GM18867 (cell line): ENCODE measurements at regions not wholly inside any gene's neighbourhood (a gene's known extent, or its start where the extent isn't known, plus 50 kb on each side); places are given as distances from the start of the nearest gene placed in this dataset.
"Not testable (repeated sequence)": the region's sequence is repeated elsewhere in the genome, so short reads cannot be mapped to it uniquely, and the experiment has no call there.

Source experiments
- ATAC-seq: cut with Tn5 transposase; IDR thresholded peaks from one replicate; pipeline ENCODE4 v1.9.1; 2021; ENCODE audit warnings: mild to moderate bottlenecking, moderate library complexity; ENCODE audit not compliant: unreplicated experiment

GRCh38 chr22:22122348-22123117, 122.1 kb upstream of the VPREB1 start:
- no peak for ATAC-seq

DNA sequence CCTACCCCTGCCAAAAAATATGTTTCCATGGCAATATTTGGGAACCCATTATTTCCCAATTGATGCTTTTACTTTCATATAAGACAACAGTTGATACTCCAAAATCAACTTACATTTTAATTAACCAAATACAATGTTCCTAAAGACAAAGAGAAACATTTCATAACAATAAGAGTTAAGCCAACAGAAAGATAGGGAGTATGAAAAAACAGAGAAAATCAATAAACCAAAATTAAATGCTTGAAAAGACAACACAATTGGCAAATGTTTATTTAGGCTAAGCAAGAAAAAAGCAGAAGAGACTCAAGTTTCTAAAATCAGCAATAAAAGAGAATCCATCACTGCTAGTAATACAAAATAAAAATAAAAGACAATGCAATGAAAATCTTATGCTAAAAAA, 123.1 kb upstream of the VPREB1 start:
- no peak for ATAC-seq

DNA sequence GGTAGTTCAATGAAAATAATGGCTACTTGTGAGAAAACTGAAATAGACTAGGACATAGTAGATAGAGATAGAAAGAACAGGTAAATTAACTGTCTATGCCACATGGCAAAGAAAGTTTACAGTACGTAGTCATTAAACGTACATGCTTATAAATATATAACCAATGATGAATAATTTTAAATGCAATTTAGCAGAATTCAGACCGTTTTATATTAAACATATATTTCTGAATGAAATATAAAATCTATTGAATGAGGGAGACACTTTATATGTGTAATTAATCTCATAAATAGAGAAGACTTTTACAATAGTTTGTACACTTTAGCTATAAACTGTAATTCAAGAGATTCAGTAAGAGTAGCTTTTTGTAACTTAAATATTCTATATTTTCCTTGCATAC, 124.4 kb upstream of the VPREB1 start:
- no peak for ATAC-seq

GRCh38 chr22:22118987-22119386, 125.6 kb upstream of the VPREB1 start:
- ATAC-seq, result no peak

GRCh38 chr22:22117864-22118544, 126.6 kb upstream of the VPREB1 start:
- not testable (repeated sequence) for ATAC-seq

DNA sequence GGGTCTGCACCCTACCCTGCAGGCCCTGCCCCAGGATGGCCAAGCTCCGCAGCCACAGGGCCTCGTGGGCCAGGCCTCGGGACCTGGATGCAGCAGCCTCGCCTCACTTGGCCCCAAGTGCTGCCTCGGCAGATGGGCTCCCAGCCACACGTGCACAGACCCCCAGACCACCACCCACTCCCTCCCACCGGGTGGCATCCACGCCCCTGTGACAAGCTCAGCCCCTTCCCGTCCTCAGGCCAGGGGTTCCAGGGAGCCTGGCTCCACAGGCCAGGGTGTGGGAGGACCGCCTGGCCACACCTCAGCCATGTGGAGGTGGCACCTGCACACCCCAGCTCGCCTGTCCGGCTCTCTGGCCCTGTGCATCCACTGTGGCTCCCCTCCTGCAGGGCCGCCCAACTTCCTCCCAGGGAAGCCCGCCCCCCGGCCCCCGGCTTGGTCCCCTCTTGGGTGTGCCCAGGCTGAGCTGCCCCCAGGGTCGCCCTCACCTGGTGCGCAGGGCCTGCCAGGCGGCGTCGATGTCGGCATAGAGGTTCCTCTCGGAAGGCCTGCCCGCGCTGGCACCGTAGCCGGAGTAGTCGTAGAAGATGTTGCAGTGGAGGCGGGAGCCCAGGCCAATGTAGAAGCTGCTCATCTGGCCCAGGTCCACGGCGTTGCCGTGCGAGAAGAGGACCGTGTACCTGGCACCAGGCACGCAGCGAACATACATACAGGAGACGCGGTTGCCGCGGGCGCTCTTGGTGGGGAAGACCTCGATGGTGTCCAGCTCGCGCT, 127.4 kb upstream of the VPREB1 start:
- not testable (repeated sequence) for ATAC-seq

DNA sequence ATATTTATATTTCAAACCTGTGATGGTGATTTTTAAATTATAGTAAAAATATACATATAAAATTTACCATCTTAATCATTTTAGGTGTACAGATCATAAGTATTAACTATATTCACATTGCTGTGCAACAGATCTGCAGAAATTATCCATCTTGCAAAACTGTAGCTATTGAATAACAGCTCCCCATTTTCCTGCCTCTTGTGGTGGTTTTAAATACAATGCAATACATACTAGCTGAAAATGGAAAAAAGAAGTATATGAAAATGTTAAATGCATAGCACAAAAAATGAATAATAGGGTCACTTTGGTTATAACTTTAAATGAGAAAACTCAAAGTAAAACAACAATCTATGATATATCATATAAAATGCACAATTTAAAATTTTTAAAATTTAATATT, 130.9 kb upstream of the VPREB1 start:
- no peak for ATAC-seq

DNA sequence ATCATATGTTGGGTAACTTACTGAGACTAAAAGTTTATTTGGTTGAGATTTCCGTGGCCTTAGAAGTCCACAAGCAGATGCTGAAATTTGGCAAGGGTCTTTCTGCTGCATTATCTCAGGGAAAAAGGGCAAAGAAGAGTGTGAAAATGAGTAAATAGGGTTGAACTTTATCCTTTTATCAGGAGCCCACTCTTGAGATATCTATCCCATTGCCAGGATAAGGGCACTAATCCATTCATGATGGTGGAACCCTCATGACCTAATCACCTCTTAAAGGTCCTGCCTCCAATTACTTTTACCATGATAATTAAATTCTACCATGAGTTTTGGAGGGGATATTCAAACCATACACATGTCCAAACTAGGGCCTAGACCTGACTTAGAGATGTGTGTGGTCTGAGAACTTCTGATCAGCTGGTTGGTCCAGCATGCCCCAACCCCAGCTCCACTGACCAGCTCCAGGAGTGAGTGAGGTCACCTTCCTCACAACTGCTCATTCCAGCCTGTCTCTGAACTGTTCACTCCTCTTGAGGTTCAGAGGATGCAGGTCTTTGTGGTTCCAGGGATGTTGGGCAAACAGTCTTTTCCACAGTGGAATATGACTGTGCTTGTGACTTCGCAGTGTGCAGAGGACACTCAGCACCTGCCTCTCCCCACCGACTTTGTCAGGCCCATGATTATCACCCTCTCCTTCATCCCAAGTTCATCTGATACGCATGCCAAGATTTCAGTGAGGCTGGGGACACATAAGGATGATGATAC, 130.1 kb upstream of the TOP3B start:
- ATAC-seq, result no peak

- ATAC-seq, result no peak
Observed at GRCh38 chr22:22111983-22112382, 129.4 kb upstream of the TOP3B start.

DNA sequence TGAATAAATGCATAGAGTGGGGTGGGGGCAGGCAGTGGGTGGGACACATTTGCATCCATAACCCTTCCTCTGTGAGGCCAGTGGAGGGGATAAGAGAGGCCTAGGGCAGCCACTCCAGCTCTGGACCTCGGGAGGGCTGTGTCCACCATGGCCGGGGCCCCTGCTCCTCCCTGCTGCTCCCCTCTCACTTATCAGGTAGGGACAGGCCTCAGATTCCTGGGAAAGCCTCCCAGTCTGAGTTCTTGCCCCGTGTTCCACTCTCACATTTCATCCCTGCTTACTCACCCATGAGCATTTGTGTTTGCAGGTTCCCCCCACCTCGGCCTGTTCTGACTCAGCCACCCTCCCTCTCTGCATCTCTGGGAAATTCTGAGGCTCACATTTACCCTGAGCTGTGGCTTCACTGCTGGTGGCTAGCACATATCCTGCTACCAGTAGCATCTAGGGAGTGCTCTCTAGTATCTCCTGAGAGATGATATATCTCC, 128.7 kb upstream of the TOP3B start:
- peak; percentile 61 for ATAC-seq

GRCh38 chr22:22110548-22111266, 128.1 kb upstream of the TOP3B start:
- peak; percentile 94 for ATAC-seq

- no peak for ATAC-seq
Observed at GRCh38 chr22:22109693-22110466, 127.3 kb upstream of the TOP3B start.

DNA sequence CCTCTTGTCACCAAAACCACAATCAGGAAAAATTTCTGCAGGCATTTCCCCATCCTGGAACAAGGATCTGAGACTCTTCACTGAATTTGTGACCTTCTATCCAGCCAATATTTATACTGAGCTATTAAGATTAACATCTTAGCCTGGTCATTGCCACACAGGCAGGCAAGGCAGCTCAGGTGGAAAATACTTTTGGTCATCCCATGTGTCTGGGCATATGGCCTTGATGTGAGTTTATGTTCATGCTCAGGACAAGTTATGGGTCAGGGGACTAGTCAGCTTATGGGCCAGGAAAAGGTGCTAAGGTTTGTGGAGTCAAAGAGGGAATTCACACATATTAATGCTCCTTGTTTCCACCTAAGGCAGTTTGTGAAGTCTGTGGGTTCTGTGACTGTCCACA, 124.3 kb upstream of the TOP3B start:
- no peak for ATAC-seq

GRCh38 chr22:22105364-22105763, 122.8 kb upstream of the TOP3B start:
- ATAC-seq, result no peak

GRCh38 chr22:22103078-22103875, 120.7 kb upstream of the TOP3B start:
- ATAC-seq, result no peak

GRCh38 chr22:22099833-22100812, 117.5 kb upstream of the TOP3B start:
- ATAC-seq, result no peak

DNA sequence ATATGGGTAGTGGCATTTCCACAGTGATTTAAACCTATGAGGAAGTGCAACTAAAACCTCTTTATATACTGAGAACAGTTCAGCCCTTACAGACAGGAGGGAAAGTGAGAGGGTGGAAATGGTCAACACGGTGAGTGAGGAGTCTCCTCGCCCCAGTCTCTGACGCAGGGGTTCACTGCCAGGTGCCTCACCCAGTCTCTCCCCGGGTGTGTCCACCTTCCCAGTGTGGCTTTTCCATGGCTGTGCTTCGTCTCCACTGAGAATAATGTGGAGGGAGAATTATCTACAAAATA, 116.6 kb upstream of the TOP3B start:
- peak; percentile 71 for ATAC-seq
